HL-60/S4 treated with retinoic acid at 250 ng/mL for 4 days and 3 days (cell line): ENCODE measurements at regions not wholly inside any gene's neighbourhood (a gene's known extent, or its start where the extent isn't known, plus 50 kb on each side); places are given as distances from the start of the nearest gene placed in this dataset.

ENCODE experiments used
- in situ Hi-C: fragments of 300-500 bp; cut with MboI; formaldehyde crosslinking; loops from 2 replicates; pipeline ENCODE4 v1.7.0; 2022; ENCODE audit warnings: low sequenced_read_pairs

DNA sequence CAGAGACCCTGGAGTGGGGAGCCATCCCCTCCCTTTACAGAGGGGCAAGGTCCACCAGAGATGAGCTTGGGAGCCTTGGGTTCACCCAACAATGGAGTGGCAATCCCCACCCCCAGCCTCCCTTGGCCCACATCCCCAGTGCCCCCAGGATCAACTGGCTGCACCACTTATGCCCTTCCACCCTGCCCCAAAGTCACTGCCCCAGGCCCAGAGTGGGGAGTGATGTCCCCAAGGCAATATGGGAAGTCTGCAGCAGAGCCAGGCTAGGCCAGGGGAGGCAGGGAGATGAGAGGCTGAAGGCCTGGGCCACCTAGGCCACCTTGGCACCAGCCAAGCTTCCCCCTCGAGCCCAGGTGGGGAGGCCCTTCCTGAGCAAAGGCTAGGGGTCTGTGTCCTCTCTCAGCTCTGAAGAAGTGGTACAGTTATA lies 145.5 kb downstream of the SMAD6 start:
- in situ Hi-C loops: loop anchor here (10.0 kb wide), 1 partner anchor 243 kb away; no protein-coding TSS in a partner anchor

DNA sequence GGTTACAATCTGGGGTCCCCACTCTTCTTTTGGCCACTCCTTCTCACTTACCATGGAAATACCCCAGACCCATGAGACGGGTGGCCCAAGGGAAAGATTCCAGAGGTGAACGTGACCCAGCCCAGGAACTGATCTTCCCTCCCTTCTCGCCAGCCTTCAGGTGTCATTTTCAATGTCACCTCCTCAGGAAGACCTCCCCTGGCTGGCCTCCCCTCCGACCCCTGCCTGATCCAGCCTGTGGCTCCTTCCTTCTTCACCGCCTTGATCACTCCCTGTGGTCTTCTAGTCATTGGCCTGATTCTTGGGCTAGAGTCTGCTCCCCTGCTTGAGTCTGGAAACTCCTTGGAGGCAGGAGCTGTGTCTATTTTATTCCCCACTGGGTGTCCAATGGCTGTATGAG lies 146.1 kb downstream of the SMAD6 start:
- in situ Hi-C loops: loop anchor here (10.0 kb wide), 1 partner anchor 243 kb away; no protein-coding TSS in a partner anchor

DNA sequence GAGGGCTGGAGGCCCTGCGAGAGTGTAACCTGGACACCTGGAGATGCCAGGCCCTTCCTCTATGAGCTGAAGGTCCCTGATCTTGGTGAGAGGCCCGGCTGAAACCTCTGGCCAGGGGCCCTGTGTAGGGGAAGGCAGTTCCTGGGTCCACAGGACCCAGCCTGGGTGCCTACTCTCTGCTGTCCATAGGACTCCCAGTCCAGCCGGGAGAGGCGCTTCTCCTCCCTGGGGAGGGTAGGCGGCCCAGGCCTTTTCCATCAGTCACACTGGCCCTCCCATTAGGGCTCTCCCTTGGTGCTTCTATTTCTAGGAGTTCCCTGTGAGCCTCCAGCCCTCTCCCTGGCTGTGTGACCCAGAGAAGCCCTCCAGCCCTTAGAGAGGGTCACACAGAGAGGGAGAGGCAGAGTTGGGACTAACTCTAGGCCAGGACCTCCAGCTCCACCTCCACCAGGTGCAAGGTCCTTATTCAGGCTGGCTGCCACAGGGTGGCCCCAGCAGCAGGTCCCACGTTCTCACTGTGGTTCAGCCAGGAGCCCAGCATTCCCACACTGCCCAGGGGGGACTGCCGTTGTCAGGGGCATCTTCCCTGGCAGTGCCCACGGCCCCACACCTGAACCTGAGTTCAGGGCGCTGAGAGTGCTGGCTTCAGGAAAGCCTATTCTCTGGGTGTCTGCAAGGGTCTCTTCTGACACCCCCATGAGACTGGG lies 146.8 kb downstream of the SMAD6 start:
- in situ Hi-C loops: loop anchor here (10.0 kb wide), 1 partner anchor 244 kb away; no protein-coding TSS in a partner anchor

DNA sequence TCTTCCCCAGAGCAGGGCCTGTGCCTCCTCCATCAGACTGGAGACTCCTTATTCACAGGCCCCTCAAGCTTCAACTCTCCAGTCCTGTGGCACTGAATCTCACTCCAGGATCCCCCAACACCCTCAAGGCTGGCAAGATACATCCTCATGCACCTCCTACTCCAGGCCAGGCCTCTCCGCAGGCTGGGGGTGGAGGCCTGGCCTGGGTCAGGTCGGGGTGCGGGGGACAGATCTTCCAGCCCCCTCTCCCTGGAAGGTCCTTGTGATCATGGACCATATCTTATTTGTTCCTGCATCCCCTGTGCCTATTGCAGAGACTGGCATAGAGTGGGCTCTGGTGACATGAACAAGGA lies 147.3 kb downstream of the SMAD6 start:
- in situ Hi-C loops: loop anchor here (10.0 kb wide), 1 partner anchor 245 kb away; no protein-coding TSS in a partner anchor

- in situ Hi-C loops: loop anchor here (10.0 kb wide), 1 partner anchor 245 kb away; no protein-coding TSS in a partner anchor
Measured at GRCh38 chr15:66849746-66850077, 147.7 kb downstream of the SMAD6 start.

GRCh38 chr15:66850078-66850991 lies 148.3 kb downstream of the SMAD6 start:
- in situ Hi-C loops: no loop called here

DNA sequence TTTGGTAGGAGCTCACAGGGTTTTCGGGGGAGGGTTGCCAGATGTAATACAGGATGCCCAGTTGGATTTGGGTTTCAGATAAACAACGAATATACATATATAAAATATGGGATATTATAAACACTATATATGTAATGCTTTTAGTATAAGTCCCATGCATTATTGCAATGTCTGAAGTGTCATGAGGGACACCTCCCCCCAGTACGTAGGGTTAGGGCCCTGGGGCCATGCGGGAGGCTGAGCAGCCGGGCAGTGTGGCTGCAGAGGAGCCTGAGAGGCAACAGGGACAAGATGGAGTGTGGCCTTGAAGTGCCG lies 148.9 kb downstream of the SMAD6 start:
- in situ Hi-C loops: no loop called here

DNA sequence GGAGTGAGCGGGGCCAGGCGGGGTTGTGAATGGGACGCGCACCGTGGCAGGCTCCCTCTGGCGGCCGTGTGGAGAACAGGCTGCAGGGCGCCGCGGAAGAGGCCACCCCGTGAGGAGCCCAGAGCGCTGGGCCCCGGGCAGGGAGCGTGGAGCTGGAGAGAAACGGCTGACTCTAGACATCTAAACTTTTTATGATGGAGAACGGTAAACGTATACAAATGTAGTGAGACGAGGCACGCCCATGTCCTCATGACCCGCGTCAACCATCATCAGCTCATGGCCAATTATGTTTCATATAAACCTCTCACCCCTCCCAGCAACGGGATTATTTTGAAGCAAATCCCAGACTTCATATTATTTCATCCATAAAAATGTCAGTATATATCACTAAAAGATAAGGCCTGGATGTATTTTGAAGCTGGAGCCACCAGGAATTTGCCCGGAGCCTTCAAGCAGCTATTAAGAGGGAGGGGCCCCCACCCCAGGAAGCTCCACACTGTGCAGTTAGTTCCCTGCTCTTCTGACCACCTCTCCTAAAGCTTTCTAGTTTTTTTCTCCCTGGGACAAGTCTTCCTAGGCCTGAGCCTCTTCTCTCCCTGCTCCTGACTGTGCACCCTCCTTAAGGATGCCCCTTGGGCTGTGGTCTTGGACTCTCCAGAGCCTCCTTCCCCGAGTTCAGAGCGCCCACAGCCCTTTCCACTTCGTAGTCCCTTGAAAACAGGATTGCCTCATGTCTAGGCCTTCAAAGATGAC lies 149.5 kb downstream of the SMAD6 start:
- in situ Hi-C loops: no loop called here

DNA sequence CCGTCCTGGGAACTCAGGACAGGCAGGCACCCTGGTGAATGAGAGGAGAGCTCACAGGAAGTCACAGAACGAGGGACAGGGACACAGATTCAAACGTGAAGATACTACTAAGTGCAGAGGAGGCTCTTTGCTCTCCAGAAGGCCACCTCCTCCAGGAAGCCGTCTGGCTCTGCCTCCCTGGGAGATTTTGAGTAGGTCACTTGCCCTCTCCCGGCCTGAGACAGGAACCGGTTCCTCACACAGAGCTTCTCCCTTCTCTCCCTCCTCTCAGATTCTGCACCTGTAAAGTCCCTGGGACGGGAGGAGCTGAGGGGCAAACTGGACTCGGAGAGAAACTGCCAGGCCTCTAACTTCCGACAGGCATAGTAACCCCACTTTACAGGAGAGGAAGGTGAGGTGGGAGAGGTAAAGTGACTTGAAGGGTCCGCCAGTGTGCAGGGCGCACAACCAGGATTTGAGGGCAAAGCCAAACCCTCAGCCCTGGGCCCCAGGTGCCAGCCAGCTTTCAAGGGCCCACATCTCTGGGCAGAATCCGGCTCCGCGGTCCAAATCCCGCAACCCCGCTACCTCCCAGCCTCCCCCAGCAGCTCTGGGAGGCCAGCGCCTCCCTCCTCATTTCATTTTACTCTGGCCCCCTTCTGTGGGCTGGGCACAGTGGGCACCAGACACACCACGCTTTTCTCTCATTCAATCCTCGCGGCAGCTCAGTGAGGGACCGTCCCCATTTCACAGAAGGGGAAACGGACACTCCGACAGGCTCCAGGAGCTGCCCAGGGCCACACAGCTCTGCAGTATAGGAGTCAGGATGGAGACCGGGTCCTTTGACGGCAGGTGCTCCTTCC lies 150.2 kb downstream of the SMAD6 start:
- in situ Hi-C loops: no loop called here

DNA sequence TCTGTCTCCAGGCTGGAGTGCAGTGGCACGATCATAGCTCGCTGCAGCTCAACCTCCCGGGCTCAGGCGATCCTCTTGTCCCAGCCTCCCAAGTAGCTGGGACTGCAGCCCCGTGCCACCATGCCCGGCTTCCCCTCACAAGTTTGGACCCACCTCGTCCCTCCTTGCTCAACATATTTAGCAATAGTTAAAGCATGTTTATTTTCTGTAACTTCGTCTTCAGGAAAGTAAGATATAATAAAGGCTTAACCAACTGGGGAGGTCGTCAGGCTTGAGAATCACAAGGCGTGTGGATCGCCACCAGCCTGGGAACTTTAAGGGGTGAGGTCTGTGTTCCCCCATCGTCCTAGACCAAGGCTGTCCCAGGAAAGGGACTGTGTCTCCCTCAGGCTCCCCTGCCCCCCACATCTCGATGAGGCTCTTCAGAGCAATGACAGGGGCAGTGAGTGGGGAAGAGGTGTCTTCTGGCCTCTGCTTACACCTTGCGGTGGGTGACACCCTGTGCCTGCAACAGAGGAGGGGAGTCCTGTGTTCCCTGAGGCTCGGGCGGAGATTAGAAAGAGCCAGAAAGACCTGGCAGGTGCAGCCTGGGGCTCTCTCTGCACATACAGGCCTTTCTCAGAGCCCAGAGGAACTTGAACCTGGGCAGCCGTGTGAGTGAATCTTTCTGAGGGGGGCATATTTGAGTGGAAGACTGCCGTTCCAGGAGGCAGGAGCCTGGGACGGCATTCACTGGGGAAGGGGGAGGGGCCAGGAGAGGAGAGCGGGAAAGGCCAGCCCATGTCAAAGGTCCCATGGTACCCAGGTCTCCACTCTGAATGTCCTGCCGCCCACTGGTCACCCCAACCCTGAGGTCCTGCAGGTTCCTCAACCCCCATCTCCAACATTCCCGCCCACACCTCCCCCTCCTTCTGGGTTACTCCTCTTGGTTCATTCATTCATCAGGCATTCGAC lies 152.3 kb downstream of the SMAD6 start:
- in situ Hi-C loops: no loop called here

DNA sequence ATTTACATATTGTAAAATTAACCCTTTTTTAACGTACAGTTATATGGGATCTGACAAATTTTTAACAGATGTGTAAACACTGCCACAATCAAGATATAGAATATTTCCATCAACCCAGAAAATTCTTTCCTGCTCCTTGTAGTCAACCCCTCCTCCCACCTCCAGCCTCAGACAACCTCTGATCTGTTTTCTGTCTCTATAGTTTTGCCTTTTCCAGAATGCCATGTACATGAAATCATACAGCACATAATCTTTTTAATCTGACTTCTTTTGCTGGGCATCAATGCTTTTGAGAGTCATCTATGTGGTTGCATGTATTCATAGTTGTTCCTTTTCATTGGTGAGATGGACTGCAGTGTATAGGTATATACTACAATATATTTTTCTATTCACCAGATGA lies 153.0 kb downstream of the SMAD6 start:
- in situ Hi-C loops: no loop called here

DNA sequence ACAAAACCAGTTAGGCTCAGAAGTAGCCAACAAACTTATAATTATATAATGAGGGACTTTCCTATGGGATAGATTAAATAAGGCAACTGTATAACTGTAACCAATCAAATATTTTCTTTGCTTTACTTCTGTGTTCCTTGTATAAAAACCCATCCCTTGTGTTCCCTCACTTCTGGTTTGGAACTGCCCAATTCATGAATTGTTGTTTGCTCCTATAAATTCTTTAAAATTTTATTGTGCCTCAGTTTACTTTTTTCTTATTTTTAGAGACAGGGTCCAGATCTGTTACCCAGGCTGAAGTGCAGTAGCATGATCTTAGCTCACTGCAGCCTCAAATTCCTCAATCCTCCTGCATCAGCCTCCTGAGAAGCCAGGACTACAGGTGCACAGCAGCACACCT lies 155.7 kb downstream of the SMAD6 start:
- in situ Hi-C loops: no loop called here

DNA sequence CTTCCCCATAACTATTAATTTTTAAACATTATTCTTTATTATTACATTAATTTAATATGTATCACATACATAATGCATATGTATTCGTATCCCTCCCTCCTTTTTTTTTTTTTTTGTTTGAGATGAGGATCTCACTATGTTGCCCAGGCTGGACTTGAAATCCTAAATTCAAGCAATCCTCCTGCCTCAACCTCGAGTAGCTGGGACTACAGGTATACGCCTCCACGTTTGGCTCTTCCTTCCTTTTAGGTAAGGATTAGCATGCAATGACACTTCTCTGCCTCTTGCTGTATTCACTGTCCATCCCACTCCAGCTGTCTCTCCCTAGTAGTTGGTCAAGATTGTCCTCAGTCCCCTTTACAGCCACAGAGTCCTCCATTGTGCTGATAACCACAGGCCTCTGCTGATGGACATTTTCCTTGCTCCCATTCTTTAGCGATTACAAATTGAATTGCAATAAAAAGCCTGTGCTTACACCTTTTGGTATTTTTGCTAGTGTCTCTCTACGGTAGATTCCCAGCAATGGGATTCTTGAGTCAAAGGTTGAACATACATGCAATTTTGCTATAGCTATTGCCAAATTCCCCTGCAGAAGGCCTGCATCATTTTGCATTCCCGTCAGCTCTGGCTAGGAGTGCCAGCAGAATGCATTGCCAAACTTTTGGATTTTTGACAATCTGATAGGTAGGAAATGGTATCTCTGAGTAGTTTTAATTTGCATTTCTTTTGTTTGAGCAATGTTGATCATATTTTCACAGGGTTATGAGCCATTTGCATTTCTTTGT lies 156.6 kb downstream of the SMAD6 start:
- in situ Hi-C loops: no loop called here

DNA sequence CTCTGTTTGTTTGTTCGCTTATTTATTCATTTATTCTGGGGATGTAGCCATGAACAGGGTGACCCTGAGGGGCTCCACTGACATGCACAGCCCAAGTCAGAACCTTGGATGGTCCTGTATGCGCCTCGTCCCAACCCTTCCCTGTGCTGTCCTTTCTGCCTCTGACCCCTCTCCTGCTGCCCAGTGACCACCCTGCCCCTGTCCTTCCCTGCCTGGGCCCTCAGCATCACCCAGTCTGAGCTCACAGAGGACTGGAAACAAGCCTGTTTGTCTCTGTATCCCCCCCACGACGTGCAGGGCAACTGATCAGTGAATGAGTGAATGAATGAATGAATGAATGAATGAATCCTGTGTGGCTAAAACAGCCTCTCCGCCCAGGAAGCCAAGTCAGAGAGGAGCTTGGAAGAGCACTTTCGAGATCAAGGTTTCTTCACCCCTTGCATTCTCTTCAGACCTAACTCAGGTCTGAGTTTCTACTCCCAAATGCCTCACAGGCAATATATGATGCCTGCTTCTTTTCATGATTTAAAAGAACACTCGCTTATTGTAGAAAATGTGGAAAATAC lies 157.7 kb downstream of the SMAD6 start:
- in situ Hi-C loops: no loop called here

GRCh38 chr15:66860844-66861243 lies 158.8 kb downstream of the SMAD6 start:
- in situ Hi-C loops: no loop called here

GRCh38 chr15:66862111-66862939 lies 160.3 kb downstream of the SMAD6 start:
- in situ Hi-C loops: no loop called here

- in situ Hi-C loops: no loop called here
Measured at GRCh38 chr15:66862940-66863335, 160.9 kb downstream of the SMAD6 start.
